Chondrocyte (in vitro differentiated cells): ENCODE measurements at regions not wholly inside any gene's neighbourhood (a gene's known extent, or its start where the extent isn't known, plus 50 kb on each side); places are given as distances from the start of the nearest gene placed in this dataset.

Experiments
- DNase-seq: peaks from one replicate; pipeline ENCODE4 v3.0.0; 2021; ENCODE audit warnings: mixed read lengths, low spot score
- H3K27ac Mint-ChIP-seq: one replicate; pipeline ENCODE4 v1.8.0; 2021; ENCODE audit warnings: mild to moderate bottlenecking, moderate library complexity, mixed read lengths; ENCODE audit not compliant: unreplicated experiment
- H3K27me3 Mint-ChIP-seq: 2 replicates; pipeline ENCODE4 v1.8.0; 2021; ENCODE audit warnings: low read depth, mixed read lengths
- H3K36me3 Mint-ChIP-seq: 2 replicates; pipeline ENCODE4 v1.8.0; 2021; ENCODE audit warnings: low read depth, mixed read lengths
- H3K4me1 Mint-ChIP-seq: 2 replicates; pipeline ENCODE4 v1.8.0; 2021; ENCODE audit warnings: low read depth, mild to moderate bottlenecking, mixed read lengths
- H3K4me3 Mint-ChIP-seq: one replicate; pipeline ENCODE4 v1.8.0; 2021; ENCODE audit warnings: mild to moderate bottlenecking, moderate library complexity, mixed read lengths; ENCODE audit not compliant: unreplicated experiment
- H3K9me3 Mint-ChIP-seq: 2 replicates; pipeline ENCODE4 v1.8.0; 2021; ENCODE audit warnings: low read depth, mixed read lengths
- CTCF ChIP-seq: fragments of 200-600 bp; sonication (generic); IDR thresholded peaks from 2 replicates; pipeline ENCODE4 v1.5.0; 2021; ENCODE audit warnings: antibody characterized with exemption, mild to moderate bottlenecking, moderate library complexity

GRCh38 chrX:38881066-38881465, 79.8 kb downstream of the MID1IP1 start:
- no peak for DNase-seq
- Mint-ChIP-seq H3K27me3 (no peaks in the 10 kb centered on the region), H3K9me3 (peaks cover 17% of the 10 kb centered on the region), H3K4me3 (no peak overlapping the region), H3K4me1 (peaks cover 5% of the 10 kb centered on the region), H3K27ac (no peak overlapping the region), H3K36me3 (no peaks in the 10 kb centered on the region)
- no peak for TF ChIP-seq CTCF

- TF ChIP-seq CTCF: no peak
- H3K27me3 Mint-ChIP-seq: no peaks in the 10 kb centered on the region
- H3K9me3 Mint-ChIP-seq: peaks cover 15% of the 10 kb centered on the region
- DNase-seq: no peak
- no peak overlapping the region for H3K27ac Mint-ChIP-seq
- no peaks in the 10 kb centered on the region for H3K36me3 Mint-ChIP-seq
- H3K4me3 Mint-ChIP-seq: no peak overlapping the region
- peaks cover 5% of the 10 kb centered on the region for H3K4me1 Mint-ChIP-seq
These were observed 80.5 kb downstream of the MID1IP1 start for GRCh38 chrX:38881727-38882126.

GRCh38 chrX:38882894-38883626, 81.8 kb downstream of the MID1IP1 start:
- Mint-ChIP-seq H3K4me1 (peaks cover 5% of the 10 kb centered on the region), H3K27ac (no peak overlapping the region), H3K36me3 (no peaks in the 10 kb centered on the region), H3K9me3 (peaks cover 13% of the 10 kb centered on the region), H3K4me3 (no peak overlapping the region), H3K27me3 (no peaks in the 10 kb centered on the region)
- TF ChIP-seq CTCF: no peak
- DNase-seq: no peak

DNA sequence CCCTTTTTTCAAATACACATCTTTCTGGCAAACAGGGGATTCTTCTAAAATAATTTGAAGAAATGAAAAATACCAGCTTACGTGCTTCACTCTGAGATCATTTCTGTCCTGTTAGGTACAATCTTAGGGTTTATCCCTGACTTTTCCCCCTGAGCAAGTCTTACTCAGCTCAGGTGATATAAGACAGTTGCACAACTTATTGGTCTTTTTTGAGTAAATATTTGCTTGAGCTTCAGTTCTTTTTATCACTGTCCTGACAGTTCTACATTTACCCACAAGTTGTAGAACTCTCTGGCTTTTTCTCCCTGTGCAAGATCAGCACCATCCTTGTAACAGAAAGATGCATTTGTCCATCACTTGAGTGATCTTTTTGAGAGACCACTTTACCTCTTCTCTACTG, 84.9 kb downstream of the MID1IP1 start:
- peaks cover 14% of the 10 kb centered on the region for H3K9me3 Mint-ChIP-seq
- no peaks in the 10 kb centered on the region for H3K4me1 Mint-ChIP-seq
- H3K27me3 Mint-ChIP-seq: no peaks in the 10 kb centered on the region
- no peak overlapping the region for H3K27ac Mint-ChIP-seq
- no peaks in the 10 kb centered on the region for H3K36me3 Mint-ChIP-seq
- TF ChIP-seq CTCF: no peak
- DNase-seq: no peak
- H3K4me3 Mint-ChIP-seq: no peak overlapping the region

DNA sequence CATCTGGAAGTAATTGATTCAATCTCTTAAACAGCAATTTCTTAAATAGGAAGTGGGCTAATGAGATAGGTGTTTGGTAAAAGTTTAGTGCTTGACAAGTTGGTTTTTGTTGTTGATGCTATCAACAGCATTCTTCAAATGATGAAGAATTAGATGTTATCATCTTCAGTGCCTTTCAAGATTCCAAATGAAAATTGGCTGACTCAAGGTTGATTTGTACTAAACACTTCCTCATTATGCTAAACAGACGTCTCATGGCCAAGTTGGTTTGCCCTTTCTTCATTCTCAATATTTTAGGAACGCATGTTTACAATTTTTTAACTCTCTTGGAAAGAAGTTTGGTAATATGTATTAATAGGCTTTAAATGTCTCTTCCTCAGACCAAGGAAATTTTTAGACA, 86.0 kb downstream of the MID1IP1 start:
- peaks cover 8% of the 10 kb centered on the region for H3K4me1 Mint-ChIP-seq
- DNase-seq: no peak
- H3K4me3 Mint-ChIP-seq: no peak overlapping the region
- H3K27me3 Mint-ChIP-seq: no peaks in the 10 kb centered on the region
- no peak for TF ChIP-seq CTCF
- no peaks in the 10 kb centered on the region for H3K36me3 Mint-ChIP-seq
- no peak overlapping the region for H3K27ac Mint-ChIP-seq
- H3K9me3 Mint-ChIP-seq: peaks cover 17% of the 10 kb centered on the region
